Sigmoid colon (tissue), 4 donors: ENCODE measurements at regions not wholly inside any gene's neighbourhood (a gene's known extent, or its start where the extent isn't known, plus 50 kb on each side); places are given as distances from the start of the nearest gene placed in this dataset.
"Not testable (repeated sequence)": the region's sequence is repeated elsewhere in the genome, so short reads cannot be mapped to it uniquely, and the experiment has no call there.

Source experiments
- EP300 ChIP-seq, 4 donors: sonication (generic); formaldehyde crosslinking; IDR thresholded peaks; one replicate each; pipeline ENCODE4 v1.6.1; 2017; ENCODE audit warnings: antibody characterized with exemption in 4 of 4
- POLR2A ChIP-seq, 2 donors: fragments of 450-650 bp; IDR thresholded peaks; one replicate each; pipeline ENCODE4 v1.6.1; 2016; ENCODE audit warnings: antibody characterized with exemption in 2 of 2, mild to moderate bottlenecking in 2 of 2, moderate library complexity in 2 of 2
- TF ChIP-seq, protein P1 (sequence below), 4 experiments: fragments of 450-650 bp in 3 of 4; fragments of 200-600 bp in 1 of 4; IDR thresholded peaks; one replicate each; pipeline ENCODE4 v1.5.1; 2016 to 2019; ENCODE audit warnings: antibody characterized with exemption in 4 of 4, mild to moderate bottlenecking in 3 of 4, moderate library complexity in 2 of 4

DNA sequence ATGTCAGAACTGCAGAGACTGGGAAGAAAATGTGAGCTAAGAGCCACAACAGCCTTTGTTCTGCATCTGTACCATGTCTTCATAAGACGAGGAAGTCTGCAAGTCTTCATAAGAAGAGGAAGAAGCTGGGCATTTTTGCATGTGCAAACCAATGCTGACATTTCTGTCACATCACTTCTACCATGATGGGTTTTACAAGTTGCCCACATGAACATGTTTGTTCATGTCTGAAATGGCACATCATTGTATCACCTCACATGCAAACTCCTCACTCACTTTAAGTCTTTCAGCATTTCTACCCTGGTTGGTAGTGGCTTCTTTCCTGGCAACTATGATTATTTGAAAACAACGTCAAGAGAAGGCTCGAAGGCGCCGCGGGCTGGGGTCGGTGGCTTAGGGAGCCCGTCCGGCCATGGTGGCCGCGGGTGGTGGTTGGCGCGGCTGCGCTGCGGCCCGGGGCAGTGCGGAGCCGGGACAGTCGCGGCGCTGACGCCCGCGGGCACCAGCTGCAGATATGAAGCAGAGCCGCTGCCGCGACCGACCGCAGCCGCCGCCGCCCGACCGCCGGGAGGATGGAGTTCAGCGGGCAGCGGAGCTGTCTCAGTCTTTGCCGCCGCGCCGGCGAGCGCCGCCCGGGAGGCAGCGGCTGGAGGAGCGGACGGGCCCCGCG is 433.1 kb upstream of the WWC1 start:
- TF ChIP-seq, protein P1, sequence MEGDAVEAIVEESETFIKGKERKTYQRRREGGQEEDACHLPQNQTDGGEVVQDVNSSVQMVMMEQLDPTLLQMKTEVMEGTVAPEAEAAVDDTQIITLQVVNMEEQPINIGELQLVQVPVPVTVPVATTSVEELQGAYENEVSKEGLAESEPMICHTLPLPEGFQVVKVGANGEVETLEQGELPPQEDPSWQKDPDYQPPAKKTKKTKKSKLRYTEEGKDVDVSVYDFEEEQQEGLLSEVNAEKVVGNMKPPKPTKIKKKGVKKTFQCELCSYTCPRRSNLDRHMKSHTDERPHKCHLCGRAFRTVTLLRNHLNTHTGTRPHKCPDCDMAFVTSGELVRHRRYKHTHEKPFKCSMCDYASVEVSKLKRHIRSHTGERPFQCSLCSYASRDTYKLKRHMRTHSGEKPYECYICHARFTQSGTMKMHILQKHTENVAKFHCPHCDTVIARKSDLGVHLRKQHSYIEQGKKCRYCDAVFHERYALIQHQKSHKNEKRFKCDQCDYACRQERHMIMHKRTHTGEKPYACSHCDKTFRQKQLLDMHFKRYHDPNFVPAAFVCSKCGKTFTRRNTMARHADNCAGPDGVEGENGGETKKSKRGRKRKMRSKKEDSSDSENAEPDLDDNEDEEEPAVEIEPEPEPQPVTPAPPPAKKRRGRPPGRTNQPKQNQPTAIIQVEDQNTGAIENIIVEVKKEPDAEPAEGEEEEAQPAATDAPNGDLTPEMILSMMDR (IDR thresholded peaks at IDR 0.05): not testable (repeated sequence)
- not testable (repeated sequence) for TF ChIP-seq POLR2A, EP300 (IDR thresholded peaks at IDR 0.05)
